Liver (tissue), 8 donors: ENCODE measurements at regions not wholly inside any gene's neighbourhood (a gene's known extent, or its start where the extent isn't known, plus 50 kb on each side); places are given as distances from the start of the nearest gene placed in this dataset.

Experiments
- DNase-seq: peaks from one replicate; pipeline ENCODE4 v3.0.0-alpha.2; 2017; ENCODE audit warnings: low spot score
- H3K27ac ChIP-seq, 2 donors: one replicate each; pipeline ENCODE4 v1.7.0; 2013; ENCODE audit warnings: inconsistent platforms in 2 of 2, low read length in 2 of 2, control low read depth in 1 of 2, low read depth in 1 of 2, mild to moderate bottlenecking in 1 of 2
- H3K27me3 ChIP-seq, 4 donors: one replicate each; pipeline versions ENCODE4 v1.6.1 to v1.7.0; 2013; ENCODE audit warnings: low read length in 3 of 4, inconsistent platforms in 1 of 4, mild to moderate bottlenecking in 1 of 4, moderate library complexity in 1 of 4; ENCODE audit not compliant: control insufficient read depth in 4 of 4, insufficient read depth in 4 of 4
- H3K36me3 ChIP-seq, 4 donors: one replicate each; pipeline versions ENCODE4 v1.6.1 to v1.7.0; 2013; ENCODE audit warnings: low read length in 3 of 4, mild to moderate bottlenecking in 3 of 4, low read depth in 1 of 4, moderate library complexity in 1 of 4; ENCODE audit not compliant: control insufficient read depth in 4 of 4, insufficient read depth in 3 of 4
- H3K4me1 ChIP-seq, 4 donors: one replicate each; pipeline versions ENCODE4 v1.6.1 to v1.7.0; 2013; ENCODE audit warnings: low read length in 3 of 4, mild to moderate bottlenecking in 3 of 4, moderate library complexity in 1 of 4; ENCODE audit not compliant: control insufficient read depth in 4 of 4, insufficient read depth in 4 of 4
- H3K4me3 ChIP-seq, 3 donors: one replicate each; pipeline versions ENCODE4 v1.6.1 to v1.7.0; 2013; ENCODE audit warnings: low read length in 3 of 3, control low read depth in 1 of 3, low read depth in 1 of 3, mild to moderate bottlenecking in 1 of 3
- H3K9ac ChIP-seq, 2 donors: one replicate each; pipeline ENCODE4 v1.7.0; 2013; ENCODE audit warnings: low read length in 2 of 2, mild to moderate bottlenecking in 2 of 2, moderate library complexity in 2 of 2, control low read depth in 1 of 2, low read depth in 1 of 2
- H3K9me3 ChIP-seq, 4 donors: one replicate each; pipeline versions ENCODE4 v1.6.1 to v1.7.0; 2013; ENCODE audit warnings: low read length in 3 of 4; ENCODE audit not compliant: control insufficient read depth in 4 of 4
- EGR1 ChIP-seq, 2 donors: IDR thresholded peaks; 2 replicates each; pipeline ENCODE4 v1.6.1; 2016 to 2018; ENCODE audit warnings: antibody characterized with exemption in 2 of 2, low read depth in 2 of 2
- FOXA1 ChIP-seq: IDR thresholded peaks from 2 replicates; pipeline ENCODE4 v1.6.1; 2016; ENCODE audit warnings: antibody characterized with exemption
- GABPA ChIP-seq, 2 donors: IDR thresholded peaks in 1 of 2; conservative IDR thresholded peaks in 1 of 2; 2 replicates each; pipeline ENCODE4 v1.6.1; 2016; ENCODE audit warnings: antibody characterized with exemption in 2 of 2, mild to moderate bottlenecking in 1 of 2, moderate library complexity in 1 of 2
- HNF4A ChIP-seq, 2 donors: conservative IDR thresholded peaks; 2 replicates each; pipeline ENCODE4 v1.6.1; 2016; ENCODE audit warnings: antibody characterized with exemption in 2 of 2, mild to moderate bottlenecking in 2 of 2
- HNF4G ChIP-seq: IDR thresholded peaks from 2 replicates; pipeline ENCODE4 v1.6.1; 2016; ENCODE audit warnings: antibody characterized with exemption
- JUND ChIP-seq, 2 donors: IDR thresholded peaks; 2 replicates each; pipeline ENCODE4 v1.6.1; 2016; ENCODE audit warnings: antibody characterized with exemption in 2 of 2
- NR2F2 ChIP-seq: IDR thresholded peaks from 2 replicates; pipeline ENCODE4 v1.6.1; 2016; ENCODE audit warnings: antibody characterized with exemption
- RAD21 ChIP-seq, 2 donors: IDR thresholded peaks; 2 replicates each; pipeline ENCODE4 v1.6.1; 2016; ENCODE audit warnings: antibody characterized with exemption in 2 of 2, mild to moderate bottlenecking in 2 of 2
- RXRA ChIP-seq, 2 donors: IDR thresholded peaks; 2 replicates each; pipeline ENCODE4 v1.6.1; 2017 to 2018; ENCODE audit warnings: antibody characterized with exemption in 2 of 2, mild to moderate bottlenecking in 1 of 2
- SP1 ChIP-seq: IDR thresholded peaks from 2 replicates; pipeline ENCODE4 v1.6.1; 2018; ENCODE audit warnings: antibody characterized with exemption, mild to moderate bottlenecking
- TAF1 ChIP-seq: conservative IDR thresholded peaks from 2 replicates; pipeline ENCODE4 v1.6.1; 2016; ENCODE audit warnings: antibody characterized with exemption, mild to moderate bottlenecking
- YY1 ChIP-seq: IDR thresholded peaks from 2 replicates; pipeline ENCODE4 v1.6.1; 2016; ENCODE audit warnings: antibody characterized with exemption, mild to moderate bottlenecking
- WGBS: extraction: QIAGEN DNeasy Blood & Tissue Kit; methylation state at CpG from one replicate; pipeline ENCODE4 v1.1.7; 2013; 5-methylcytosine and 5-hydroxymethylcytosine counted together
- TF ChIP-seq, protein P1 (sequence below): IDR thresholded peaks from 2 replicates; pipeline ENCODE4 v1.6.1; 2016; ENCODE audit warnings: antibody characterized with exemption
- TF ChIP-seq, protein P2 (sequence below): IDR thresholded peaks from 2 replicates; pipeline ENCODE4 v1.6.1; 2016; ENCODE audit warnings: antibody characterized with exemption, mild to moderate bottlenecking
- TF ChIP-seq, protein P3 (sequence below): fragments of 150-350 bp; IDR thresholded peaks from 2 replicates; pipeline ENCODE4 v1.5.1; 2017; ENCODE audit warnings: improper control_type of control experiment, low read depth, low read length; ENCODE audit not compliant: missing input control
- TF ChIP-seq, protein P4 (sequence below): IDR thresholded peaks from 2 replicates; pipeline ENCODE4 v1.6.1; 2016; ENCODE audit warnings: antibody characterized with exemption
- TF ChIP-seq, protein P5 (sequence below): IDR thresholded peaks from 2 replicates; pipeline ENCODE4 v1.6.1; 2016; ENCODE audit warnings: antibody characterized with exemption
- donor health status: healthy.
- donor health status: healthy.
- donor health status: healthy.
- donor health status: healthy.
- donor health status: healthy.

DNA sequence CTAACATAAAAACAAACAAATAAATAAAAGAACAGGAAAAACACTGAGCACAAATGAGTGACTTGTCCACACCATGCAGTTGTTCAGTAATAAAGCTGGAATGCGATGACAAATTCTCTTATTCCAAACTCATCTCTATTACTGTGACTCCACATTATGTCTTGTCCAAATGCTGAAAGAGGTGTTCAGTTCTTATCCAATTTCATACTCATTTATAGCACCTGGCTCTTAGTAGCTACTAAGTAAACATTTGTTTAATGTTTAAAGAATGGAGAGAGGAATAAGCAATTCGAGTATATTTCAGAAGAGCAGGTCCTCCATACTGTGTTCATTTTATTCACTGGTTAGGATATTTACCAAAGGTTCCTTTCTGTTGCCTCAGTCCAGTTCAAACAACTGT lies 439.0 kb upstream of the JAG1 start:
- H3K4me1 ChIP-seq, result no peaks in the 10 kb centered on the region
- H3K9ac ChIP-seq, result no peak overlapping the region
- DNase-seq, result no peak
- no peak overlapping the region for H3K4me3 ChIP-seq
- H3K27ac ChIP-seq, result no peak overlapping the region
- no peaks in the 10 kb centered on the region for H3K27me3 ChIP-seq
- H3K36me3 ChIP-seq, result no peaks in the 10 kb centered on the region
- H3K9me3 ChIP-seq, result no peaks in the 10 kb centered on the region
- 73% methylated on average over 2 of the region's 2 CpGs for WGBS
- no peak for TF ChIP-seq TAF1
- TF ChIP-seq, protein P1, sequence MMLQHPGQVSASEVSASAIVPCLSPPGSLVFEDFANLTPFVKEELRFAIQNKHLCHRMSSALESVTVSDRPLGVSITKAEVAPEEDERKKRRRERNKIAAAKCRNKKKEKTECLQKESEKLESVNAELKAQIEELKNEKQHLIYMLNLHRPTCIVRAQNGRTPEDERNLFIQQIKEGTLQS, result no peak
- TF ChIP-seq, protein P2, sequence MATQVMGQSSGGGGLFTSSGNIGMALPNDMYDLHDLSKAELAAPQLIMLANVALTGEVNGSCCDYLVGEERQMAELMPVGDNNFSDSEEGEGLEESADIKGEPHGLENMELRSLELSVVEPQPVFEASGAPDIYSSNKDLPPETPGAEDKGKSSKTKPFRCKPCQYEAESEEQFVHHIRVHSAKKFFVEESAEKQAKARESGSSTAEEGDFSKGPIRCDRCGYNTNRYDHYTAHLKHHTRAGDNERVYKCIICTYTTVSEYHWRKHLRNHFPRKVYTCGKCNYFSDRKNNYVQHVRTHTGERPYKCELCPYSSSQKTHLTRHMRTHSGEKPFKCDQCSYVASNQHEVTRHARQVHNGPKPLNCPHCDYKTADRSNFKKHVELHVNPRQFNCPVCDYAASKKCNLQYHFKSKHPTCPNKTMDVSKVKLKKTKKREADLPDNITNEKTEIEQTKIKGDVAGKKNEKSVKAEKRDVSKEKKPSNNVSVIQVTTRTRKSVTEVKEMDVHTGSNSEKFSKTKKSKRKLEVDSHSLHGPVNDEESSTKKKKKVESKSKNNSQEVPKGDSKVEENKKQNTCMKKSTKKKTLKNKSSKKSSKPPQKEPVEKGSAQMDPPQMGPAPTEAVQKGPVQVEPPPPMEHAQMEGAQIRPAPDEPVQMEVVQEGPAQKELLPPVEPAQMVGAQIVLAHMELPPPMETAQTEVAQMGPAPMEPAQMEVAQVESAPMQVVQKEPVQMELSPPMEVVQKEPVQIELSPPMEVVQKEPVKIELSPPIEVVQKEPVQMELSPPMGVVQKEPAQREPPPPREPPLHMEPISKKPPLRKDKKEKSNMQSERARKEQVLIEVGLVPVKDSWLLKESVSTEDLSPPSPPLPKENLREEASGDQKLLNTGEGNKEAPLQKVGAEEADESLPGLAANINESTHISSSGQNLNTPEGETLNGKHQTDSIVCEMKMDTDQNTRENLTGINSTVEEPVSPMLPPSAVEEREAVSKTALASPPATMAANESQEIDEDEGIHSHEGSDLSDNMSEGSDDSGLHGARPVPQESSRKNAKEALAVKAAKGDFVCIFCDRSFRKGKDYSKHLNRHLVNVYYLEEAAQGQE, result no peak
- TF ChIP-seq, protein P3, sequence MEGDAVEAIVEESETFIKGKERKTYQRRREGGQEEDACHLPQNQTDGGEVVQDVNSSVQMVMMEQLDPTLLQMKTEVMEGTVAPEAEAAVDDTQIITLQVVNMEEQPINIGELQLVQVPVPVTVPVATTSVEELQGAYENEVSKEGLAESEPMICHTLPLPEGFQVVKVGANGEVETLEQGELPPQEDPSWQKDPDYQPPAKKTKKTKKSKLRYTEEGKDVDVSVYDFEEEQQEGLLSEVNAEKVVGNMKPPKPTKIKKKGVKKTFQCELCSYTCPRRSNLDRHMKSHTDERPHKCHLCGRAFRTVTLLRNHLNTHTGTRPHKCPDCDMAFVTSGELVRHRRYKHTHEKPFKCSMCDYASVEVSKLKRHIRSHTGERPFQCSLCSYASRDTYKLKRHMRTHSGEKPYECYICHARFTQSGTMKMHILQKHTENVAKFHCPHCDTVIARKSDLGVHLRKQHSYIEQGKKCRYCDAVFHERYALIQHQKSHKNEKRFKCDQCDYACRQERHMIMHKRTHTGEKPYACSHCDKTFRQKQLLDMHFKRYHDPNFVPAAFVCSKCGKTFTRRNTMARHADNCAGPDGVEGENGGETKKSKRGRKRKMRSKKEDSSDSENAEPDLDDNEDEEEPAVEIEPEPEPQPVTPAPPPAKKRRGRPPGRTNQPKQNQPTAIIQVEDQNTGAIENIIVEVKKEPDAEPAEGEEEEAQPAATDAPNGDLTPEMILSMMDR, result no peak

DNA sequence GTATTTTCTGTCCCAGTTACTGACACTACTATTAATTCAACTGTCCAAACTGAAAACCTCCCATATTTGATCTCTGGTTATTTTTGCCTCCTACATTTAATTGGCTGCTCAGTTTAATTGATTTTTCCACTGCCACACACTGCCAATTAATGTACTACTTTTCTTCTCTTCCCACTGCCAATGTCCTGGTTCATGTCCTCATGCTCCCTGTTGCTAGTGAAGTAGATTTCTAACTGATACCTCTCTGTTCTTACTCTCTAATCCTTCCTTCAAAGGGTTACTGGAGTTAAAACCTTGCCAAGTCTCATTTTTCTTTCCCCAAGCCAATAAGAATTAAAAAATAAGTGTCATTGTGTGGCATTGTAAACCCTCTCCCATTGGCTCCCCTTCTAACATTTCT lies 440.6 kb upstream of the JAG1 start:
- no peak for DNase-seq
- H3K9me3 ChIP-seq, result no peaks in the 10 kb centered on the region
- no peaks in the 10 kb centered on the region for H3K4me1 ChIP-seq
- no peak overlapping the region for H3K9ac ChIP-seq
- no peaks in the 10 kb centered on the region for H3K27me3 ChIP-seq
- no peak overlapping the region for H3K27ac ChIP-seq
- TF ChIP-seq GABPA (IDR thresholded peaks at IDR 0.05 in 1 of 2, conservative IDR thresholded peaks at IDR 0.05 in 1 of 2), result no peak
- TF ChIP-seq SP1, result no peak
- no peak for TF ChIP-seq HNF4G
- no peak for TF ChIP-seq EGR1 (IDR thresholded peaks at IDR 0.05; ENCODE audit: low read depth in 2 of 2)
- TF ChIP-seq TAF1, result no peak
- no peak for TF ChIP-seq YY1
- TF ChIP-seq FOXA1, result no peak
- no peak for TF ChIP-seq NR2F2
- H3K4me3 ChIP-seq, result no peak overlapping the region
- H3K36me3 ChIP-seq, result no peaks in the 10 kb centered on the region

DNA sequence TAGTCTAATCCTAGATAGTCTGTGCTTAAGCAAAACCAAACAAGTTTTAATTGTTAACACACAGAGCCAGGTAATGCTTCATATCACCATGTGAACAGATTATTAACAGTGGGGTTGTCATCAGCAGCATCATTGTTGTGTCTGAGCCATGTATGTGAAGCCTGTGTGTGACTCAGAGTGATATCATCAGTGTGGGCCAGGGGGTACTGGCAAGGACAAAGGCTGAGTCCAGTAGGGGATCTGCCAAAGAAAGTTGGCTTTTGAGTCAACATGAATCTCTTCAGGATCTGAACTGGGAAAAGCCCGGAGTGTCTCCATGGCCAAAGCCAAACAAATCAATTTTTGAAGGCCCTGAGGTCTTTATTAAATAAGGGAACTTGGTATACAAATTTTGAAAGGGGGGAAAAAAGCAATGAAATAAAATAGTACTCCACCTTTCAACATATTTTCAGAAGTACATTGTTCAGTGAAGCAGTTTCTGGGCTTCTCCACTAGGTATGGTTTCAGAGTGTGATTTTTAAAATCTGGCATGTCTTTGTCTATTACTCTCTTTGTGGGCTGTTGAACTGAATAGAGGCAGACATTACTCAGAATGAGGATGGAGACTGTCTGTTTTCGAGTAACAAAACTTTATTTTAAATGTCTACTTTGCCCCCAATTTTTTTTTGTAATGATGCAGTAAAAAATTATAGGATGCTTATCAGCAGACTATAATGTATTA lies 444.2 kb upstream of the JAG1 start:
- Histone ChIP-seq H3K27me3 (no peaks in the 10 kb centered on the region), H3K4me3 (no peak overlapping the region), H3K9ac (no peak overlapping the region), H3K9me3 (no peaks in the 10 kb centered on the region), H3K4me1 (no peaks in the 10 kb centered on the region), H3K36me3 (no peaks in the 10 kb centered on the region), H3K27ac (no peak overlapping the region)
- 66% methylated on average over 2 of the region's 2 CpGs for WGBS
- no peak for DNase-seq
- TF ChIP-seq RAD21 (IDR thresholded peaks at IDR 0.05), result no peak
- no peak for TF ChIP-seq FOXA1
- no peak for TF ChIP-seq HNF4A (conservative IDR thresholded peaks at IDR 0.05)
- TF ChIP-seq, protein P1, result no peak
- no peak for TF ChIP-seq TAF1
- TF ChIP-seq NR2F2, result no peak
- TF ChIP-seq RXRA (IDR thresholded peaks at IDR 0.05), result no peak
- TF ChIP-seq, protein P4, sequence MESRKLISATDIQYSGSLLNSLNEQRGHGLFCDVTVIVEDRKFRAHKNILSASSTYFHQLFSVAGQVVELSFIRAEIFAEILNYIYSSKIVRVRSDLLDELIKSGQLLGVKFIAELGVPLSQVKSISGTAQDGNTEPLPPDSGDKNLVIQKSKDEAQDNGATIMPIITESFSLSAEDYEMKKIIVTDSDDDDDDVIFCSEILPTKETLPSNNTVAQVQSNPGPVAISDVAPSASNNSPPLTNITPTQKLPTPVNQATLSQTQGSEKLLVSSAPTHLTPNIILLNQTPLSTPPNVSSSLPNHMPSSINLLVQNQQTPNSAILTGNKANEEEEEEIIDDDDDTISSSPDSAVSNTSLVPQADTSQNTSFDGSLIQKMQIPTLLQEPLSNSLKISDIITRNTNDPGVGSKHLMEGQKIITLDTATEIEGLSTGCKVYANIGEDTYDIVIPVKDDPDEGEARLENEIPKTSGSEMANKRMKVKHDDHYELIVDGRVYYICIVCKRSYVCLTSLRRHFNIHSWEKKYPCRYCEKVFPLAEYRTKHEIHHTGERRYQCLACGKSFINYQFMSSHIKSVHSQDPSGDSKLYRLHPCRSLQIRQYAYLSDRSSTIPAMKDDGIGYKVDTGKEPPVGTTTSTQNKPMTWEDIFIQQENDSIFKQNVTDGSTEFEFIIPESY, result no peak
- TF ChIP-seq, protein P5, sequence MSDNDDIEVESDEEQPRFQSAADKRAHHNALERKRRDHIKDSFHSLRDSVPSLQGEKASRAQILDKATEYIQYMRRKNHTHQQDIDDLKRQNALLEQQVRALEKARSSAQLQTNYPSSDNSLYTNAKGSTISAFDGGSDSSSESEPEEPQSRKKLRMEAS, result no peak
- TF ChIP-seq GABPA (IDR thresholded peaks at IDR 0.05 in 1 of 2, conservative IDR thresholded peaks at IDR 0.05 in 1 of 2), result no peak
- TF ChIP-seq, protein P3, result no peak
- TF ChIP-seq JUND (IDR thresholded peaks at IDR 0.05), result no peak
- TF ChIP-seq HNF4G, result no peak
